GM12874 (cell line): ENCODE measurements at regions not wholly inside any gene's neighbourhood (a gene's known extent, or its start where the extent isn't known, plus 50 kb on each side); places are given as distances from the start of the nearest gene placed in this dataset.

Experiments
- CTCF ChIP-seq: IDR thresholded peaks from 2 replicates; pipeline ENCODE4 v1.5.1; 2011; ENCODE audit warnings: low read depth, mild to moderate bottlenecking, control low read depth, low read length, moderate library complexity; ENCODE audit not compliant: insufficient read depth

DNA sequence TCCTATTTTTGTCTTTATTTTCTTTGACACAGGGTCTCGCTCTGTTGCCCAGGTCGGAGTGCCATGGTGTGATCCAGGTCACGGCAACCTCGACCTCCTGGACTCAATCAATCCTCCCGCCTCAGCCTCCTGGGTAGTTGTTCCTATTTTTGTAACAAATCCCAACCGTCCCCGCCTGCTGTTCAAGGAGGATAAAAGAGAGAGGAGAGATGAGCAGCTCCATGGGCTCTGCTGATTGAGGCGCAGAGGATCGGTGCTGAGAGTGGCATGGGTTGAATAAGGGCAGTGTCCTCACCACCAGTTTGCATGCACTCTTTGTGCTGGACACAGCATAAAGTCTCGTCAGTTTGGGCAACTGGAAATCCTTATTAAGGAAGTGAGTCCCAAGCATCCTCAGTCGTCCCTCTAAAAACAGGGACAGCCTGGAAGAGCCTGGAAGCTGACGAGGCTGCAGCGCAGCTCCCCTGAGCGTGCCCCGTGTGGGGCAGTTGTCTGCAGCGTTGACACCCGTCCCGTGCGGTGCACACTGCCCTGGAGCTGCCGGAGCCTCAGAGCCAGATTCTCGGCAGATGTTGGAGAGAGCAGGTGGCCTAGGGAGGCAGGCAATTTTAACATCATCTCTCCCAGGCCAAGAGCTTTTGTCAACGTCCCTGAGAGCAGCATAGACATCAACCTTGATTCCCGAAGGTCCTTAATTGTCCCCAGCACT lies 404.2 kb upstream of the RNF32 start:
- no peak for TF ChIP-seq CTCF

- no peak for TF ChIP-seq CTCF
Measured at GRCh38 chr7:156234666-156235494, 405.7 kb upstream of the RNF32 start.

DNA sequence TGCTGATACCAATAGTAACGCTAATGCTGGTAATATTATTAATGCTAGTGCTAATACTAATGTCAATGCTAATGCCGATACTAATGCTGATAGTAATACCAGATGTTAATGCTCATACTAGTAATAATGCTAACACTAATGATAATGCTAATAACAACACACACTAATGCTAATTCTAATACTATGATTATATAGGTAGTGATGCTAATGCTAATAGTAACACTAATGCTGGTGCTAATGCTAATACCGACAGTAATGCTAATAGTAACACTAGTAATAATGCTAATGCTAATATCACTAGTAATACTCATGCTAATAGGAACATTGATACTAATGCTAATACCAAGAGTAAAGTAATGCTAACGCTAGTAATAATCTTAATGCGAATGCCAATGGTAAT lies 406.4 kb upstream of the RNF32 start:
- no peak for TF ChIP-seq CTCF

DNA sequence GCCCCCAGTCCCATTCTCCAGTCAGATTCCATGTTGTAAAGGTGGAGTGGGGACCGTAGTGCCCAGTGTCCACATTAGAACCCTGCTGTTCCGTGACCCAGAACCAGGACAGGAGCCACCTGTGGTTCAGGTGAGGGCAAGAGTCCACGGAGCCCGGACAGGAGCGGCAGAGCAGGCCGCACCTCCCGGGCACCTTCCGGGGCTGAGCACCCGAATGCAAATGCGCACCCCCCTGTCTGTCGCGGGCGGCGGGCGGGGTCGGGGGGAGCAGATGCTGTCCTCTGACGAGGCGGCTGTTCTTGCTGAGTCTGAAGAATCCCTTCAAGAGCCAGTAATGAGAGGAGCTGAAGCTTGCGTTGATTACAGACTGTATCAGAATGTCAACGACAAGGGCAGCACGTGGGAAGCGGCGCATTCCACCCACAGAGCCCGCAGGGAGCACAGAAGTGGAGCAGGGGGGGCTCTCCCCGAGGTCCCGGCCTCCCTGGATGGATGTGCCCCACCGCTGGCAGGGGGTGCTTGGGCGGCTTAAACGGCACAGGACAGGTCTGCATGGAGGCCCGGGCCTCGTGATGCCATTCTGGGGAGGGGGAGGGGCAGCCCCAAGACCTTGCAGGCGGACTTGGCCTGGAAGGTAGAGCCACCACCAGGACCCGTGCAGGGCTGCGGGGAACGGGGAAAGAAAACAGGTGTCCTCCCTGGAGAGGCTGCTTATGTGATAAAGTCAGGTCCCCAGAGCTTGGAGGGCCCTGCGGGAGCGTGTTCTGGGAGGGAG lies 407.5 kb upstream of the RNF32 start:
- TF ChIP-seq CTCF = no peak

- TF ChIP-seq CTCF = no peak
Measured at GRCh38 chr7:156230576-156230975, 410.0 kb upstream of the RNF32 start.

GRCh38 chr7:156224833-156225225 lies 412.6 kb upstream of the SHH start:
- TF ChIP-seq CTCF = no peak
